Frontal cortex (tissue), 3 donors: ENCODE measurements at regions not wholly inside any gene's neighbourhood (a gene's known extent, or its start where the extent isn't known, plus 50 kb on each side); places are given as distances from the start of the nearest gene placed in this dataset.
"Not testable (repeated sequence)": the region's sequence is repeated elsewhere in the genome, so short reads cannot be mapped to it uniquely, and the experiment has no call there.

Experiments
- DNase-seq, 2 donors: peaks; one replicate each; pipeline ENCODE4 v3.0.0; 2012; ENCODE audit warnings: low spot score in 2 of 2
- FAIRE-seq: peaks from 2 replicates; lab custom pipeline; 2012; peaks lifted over from hg19 to GRCh38; lab: Jason Lieb, UNC
- donor health status: control.
- donor health status: control.
- donor health status: control.

DNA sequence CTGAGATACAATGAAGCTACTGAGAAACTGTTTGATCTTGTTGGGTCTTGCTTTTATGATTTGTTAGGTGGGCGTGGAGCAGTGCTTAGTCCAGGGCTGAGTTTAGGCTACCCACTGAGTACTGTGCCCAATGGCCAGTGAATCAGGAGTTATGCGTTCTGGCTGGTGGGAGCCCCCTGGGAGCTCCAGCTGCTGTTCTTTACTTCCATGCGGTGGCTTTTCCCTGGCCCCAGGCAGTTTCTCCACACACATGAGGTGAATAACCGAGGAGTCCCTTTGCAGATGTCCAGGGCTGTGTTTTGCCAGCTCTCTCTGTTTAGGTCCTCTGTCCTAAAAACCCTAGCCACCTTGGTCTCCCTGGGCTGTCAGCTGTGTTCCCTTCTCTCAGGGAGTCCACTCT is 106.5 kb downstream of the KLF13 start:
- FAIRE-seq (no peak), DNase-seq (no peak)

DNA sequence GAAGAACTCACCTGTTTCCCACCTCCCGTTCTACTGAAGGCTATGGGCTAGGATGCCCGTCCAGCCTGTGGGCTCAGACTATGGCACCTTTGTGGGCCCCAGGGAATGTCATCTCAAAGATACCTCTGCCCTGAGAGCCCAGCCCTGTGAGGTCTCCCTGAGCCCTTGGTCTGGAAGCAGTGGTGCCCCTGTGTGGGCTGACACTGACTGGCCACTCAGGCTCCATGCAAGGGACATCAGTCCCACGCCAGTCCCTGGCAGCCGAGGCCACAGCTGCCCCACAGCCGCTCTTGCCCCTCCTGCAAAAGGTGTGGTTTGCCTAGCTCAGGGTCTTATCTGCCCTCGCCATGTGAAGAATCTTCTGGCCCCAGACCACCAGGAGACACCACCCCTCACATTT is 106.9 kb downstream of the KLF13 start:
- no peak for DNase-seq
- no peak for FAIRE-seq

DNA sequence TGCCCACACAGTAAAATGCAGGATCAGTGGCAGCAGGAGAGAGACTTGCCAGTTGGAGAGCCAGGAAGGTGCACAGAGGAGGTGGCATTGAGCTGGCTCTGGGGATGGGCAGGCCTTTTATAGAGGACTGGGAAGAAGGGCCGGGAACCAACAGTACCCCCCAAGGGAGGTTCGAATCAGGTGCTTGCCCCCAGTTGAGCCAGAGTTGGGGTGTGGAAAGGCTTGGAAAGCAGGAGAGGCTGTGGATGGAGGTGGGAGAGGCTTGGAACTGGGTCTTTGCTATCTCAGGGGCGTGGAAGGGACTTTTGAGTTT is 107.6 kb downstream of the KLF13 start:
- no peak for DNase-seq
- no peak for FAIRE-seq

GRCh38 chr15:31434588-31435260 is 108.1 kb downstream of the KLF13 start:
- FAIRE-seq = no peak
- DNase-seq = no peak

- FAIRE-seq (no peak), DNase-seq (peak; percentile 74 to 78)
Observed at GRCh38 chr15:31435261-31435911, 108.8 kb downstream of the KLF13 start.

DNA sequence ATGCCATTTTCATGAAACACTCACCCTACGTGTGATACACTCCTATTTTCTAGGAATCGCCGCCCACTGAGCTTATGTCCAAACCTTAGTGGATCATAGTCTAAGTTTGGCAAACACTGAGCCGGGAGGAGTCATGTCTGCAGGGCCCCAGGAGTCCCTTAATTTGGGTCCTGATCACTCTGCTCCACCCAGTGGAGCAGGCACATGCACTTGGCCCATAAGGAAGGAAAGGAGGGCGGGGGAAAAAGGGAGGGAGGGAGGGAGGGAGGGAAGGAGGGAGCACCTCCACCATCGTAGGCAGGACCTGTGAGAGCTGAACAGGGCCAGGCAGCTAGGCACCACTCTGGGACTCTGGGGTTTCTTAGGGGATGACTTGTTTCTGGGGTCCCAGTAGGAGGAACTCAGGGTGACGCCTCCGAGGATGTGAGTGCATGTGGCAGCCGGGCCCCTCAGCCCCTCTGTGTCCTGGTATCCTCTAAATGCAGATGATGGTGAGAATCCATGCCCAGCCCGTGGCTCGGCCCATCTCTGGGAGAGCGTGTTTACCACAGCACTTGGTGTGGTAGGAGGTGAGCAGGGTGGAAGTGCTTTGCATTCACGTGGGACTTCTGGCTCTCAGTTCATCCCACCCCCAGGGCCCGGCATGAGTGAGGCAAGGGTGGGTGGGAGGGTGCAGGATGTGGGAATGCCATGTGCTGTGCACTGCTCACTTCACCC is 109.4 kb downstream of the KLF13 start:
- no peak for FAIRE-seq
- no peak for DNase-seq

GRCh38 chr15:31437686-31438085 is 111.1 kb downstream of the KLF13 start:
- DNase-seq (no peak), FAIRE-seq (no peak)

GRCh38 chr15:31438601-31439265 is 112.1 kb downstream of the KLF13 start:
- FAIRE-seq (no peak), DNase-seq (no peak)

GRCh38 chr15:31439328-31439727 is 112.7 kb downstream of the KLF13 start:
- no peak for DNase-seq
- no peak for FAIRE-seq

DNA sequence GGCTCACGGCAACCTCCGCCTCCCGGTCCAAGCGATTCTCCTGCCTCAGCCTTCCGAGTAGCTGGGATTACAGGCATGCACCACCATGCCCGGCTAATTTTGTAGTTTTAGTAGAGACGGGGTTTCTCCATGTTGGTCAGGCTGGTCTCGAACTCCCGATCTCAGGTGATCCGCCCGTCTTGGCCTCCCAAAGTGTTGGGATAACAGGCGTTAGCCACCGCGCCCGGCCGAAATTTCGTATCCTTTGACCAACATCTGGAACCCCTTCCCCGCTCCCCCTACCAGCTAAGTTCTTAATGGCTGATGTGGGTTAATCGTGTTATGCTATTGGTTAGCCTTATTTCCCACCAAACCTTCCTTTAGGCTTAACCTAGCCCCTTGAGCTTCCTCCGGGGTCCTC is 113.6 kb downstream of the KLF13 start:
- not testable (repeated sequence) for DNase-seq, FAIRE-seq

GRCh38 chr15:31440754-31441311 is 114.2 kb downstream of the KLF13 start:
- DNase-seq (peak; percentile 58 to 66), FAIRE-seq (no peak)

- no peak for FAIRE-seq
Observed at GRCh38 chr15:31442226-31442625, 115.6 kb downstream of the KLF13 start.

DNA sequence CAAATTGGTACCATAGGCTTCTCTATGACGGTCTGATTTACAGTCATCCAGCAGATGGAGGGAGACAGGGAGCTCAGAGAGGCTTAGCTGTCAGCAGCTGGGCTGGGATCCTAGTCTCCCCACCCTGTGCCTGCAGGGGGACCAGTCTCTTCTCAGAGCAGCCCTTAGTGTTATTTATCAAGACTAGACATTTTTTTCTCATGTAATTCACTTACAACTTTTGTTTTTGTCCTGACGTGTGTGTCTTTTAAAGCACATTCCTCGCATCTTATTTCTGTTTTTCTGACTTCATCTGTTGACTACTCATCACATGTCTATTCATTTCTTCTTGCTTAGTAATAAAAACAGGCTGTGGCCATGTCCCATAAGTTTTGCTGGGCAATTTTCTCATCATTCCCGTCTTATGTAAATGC is 116.1 kb downstream of the KLF13 start:
- DNase-seq (no peak), FAIRE-seq (no peak)

More at GRCh38 chr15:31442226-31442625, 115.6 kb downstream of the KLF13 start:
- no peak for DNase-seq

DNA sequence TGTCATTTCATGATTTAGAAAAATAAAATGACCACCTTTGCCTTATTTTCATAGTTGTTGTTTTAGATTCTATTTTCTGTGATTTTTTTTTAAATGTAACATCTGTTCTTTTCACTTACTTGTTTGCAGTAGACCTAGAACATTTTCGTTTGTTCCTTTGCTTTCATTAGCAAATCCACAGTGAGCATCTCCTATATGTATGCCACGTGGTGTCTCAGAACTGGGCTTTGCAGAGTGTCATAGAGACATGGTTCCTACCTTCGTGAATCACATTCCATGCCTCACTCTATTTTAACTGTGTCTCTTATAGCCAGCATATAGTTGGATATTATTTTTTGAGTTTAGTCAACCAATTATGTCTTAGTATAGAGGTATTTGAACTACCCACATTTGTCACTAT is 118.2 kb downstream of the KLF13 start:
- no peak for FAIRE-seq

GRCh38 chr15:31446546-31446945 is 119.9 kb downstream of the KLF13 start:
- DNase-seq (no peak), FAIRE-seq (no peak)

More for the DNA sequence above, 118.2 kb downstream of the KLF13 start:
- no peak for DNase-seq

GRCh38 chr15:31447931-31448634 is 121.4 kb downstream of the KLF13 start:
- FAIRE-seq (no peak), DNase-seq (no peak)

- DNase-seq = no peak
Observed at GRCh38 chr15:31448635-31448979, 122.0 kb downstream of the KLF13 start.

DNA sequence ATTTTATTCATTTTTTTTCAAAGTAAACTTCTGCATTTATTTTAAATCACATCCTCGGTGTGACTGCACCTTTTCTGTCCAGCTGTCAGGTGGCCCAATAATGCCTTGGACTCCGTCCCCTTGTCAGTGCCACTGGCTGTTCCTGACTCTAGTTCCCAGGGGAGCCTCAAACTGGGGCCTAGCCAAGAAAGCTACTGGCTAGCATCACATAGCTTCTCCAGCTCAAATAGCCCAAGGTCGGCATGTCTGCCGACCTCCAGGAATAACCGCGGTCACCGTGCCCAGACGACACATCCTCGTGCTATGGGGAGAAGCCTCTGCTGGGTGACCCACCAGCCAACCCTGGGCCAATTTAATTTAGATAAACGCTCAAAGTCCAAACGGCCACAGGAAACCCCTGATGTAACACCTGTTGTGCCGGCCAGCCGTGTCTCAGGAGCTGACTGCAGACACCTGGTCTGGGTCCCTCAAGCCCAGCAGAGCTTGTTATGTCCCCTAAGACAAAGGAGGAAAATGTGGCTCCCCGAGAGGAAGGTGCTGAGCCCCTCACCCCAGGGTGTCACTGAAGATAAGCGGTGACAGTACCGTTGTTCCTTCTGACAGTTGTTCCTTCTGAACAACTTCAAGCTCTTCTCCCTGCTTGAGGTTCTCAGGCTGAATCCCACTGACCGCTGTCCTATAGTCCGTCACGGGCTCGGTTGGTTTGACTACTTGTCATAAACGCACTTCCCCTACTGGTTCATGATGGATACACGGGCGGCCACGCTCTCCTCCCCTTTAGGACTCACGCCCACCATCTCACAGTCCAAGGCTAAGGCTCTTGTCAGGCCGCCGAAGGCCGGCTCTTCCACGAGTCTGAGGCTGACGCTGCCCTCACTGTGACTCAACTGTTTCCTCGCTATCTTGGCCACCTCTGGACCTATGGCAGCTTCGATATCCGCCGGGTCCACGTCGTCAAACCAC is 126.2 kb downstream of the KLF13 start:
- DNase-seq (no peak), FAIRE-seq (no peak)

More at GRCh38 chr15:31448635-31448979, 122.0 kb downstream of the KLF13 start:
- no peak for FAIRE-seq
